Ureter (tissue), 1 donor: ENCODE measurements at regions not wholly inside any gene's neighbourhood (a gene's known extent, or its start where the extent isn't known, plus 50 kb on each side); places are given as distances from the start of the nearest gene placed in this dataset.
"Not testable (repeated sequence)": the region's sequence is repeated elsewhere in the genome, so short reads cannot be mapped to it uniquely, and the experiment has no call there.

Experiments used
- DNase-seq: peaks from one replicate; pipeline ENCODE4 v3.0.0-alpha.2; 2020; ENCODE audit warnings: low spot score
- donor health status: DM: yes; HTN: yes; CAD: no.

GRCh38 chr7:36065563-36066342, 87.3 kb upstream of the EEPD1 start:
- not testable (repeated sequence) for DNase-seq

GRCh38 chr7:36066343-36066664, 86.8 kb upstream of the EEPD1 start:
- DNase-seq: no peak

GRCh38 chr7:36070230-36070629, 82.8 kb upstream of the EEPD1 start:
- DNase-seq: no peak

GRCh38 chr7:36071605-36072004, 81.4 kb upstream of the EEPD1 start:
- no peak for DNase-seq

GRCh38 chr7:36072620-36073019, 80.4 kb upstream of the EEPD1 start:
- DNase-seq: no peak

GRCh38 chr7:36075561-36075960, 77.5 kb upstream of the EEPD1 start:
- no peak for DNase-seq

GRCh38 chr7:36076074-36076473, 77.0 kb upstream of the EEPD1 start:
- DNase-seq: no peak

- no peak for DNase-seq
These were observed 74.2 kb upstream of the EEPD1 start for GRCh38 chr7:36078816-36079360.

- no peak for DNase-seq
These were observed 73.5 kb upstream of the EEPD1 start for GRCh38 chr7:36079446-36080025.

- no peak for DNase-seq
These were observed 72.2 kb upstream of the EEPD1 start for GRCh38 chr7:36080843-36081242.

- DNase-seq: no peak
These were observed 70.8 kb upstream of the EEPD1 start for GRCh38 chr7:36082216-36082615.

- no peak for DNase-seq
These were observed 70.1 kb upstream of the EEPD1 start for GRCh38 chr7:36082910-36083309.

- no peak for DNase-seq
These were observed 69.3 kb upstream of the EEPD1 start for GRCh38 chr7:36083626-36084380.

- DNase-seq: peak; percentile 54
These were observed 68.5 kb upstream of the EEPD1 start for GRCh38 chr7:36084485-36085091.

GRCh38 chr7:36085096-36085495, 68.0 kb upstream of the EEPD1 start:
- DNase-seq: no peak

- no peak for DNase-seq
These were observed 66.5 kb upstream of the EEPD1 start for GRCh38 chr7:36086571-36086970.

GRCh38 chr7:36088553-36088952, 64.5 kb upstream of the EEPD1 start:
- no peak for DNase-seq

- no peak for DNase-seq
These were observed 64.1 kb upstream of the EEPD1 start for GRCh38 chr7:36088966-36089365.

GRCh38 chr7:36090976-36091873, 61.8 kb upstream of the EEPD1 start:
- DNase-seq: no peak

- DNase-seq: no peak
These were observed 61.2 kb upstream of the EEPD1 start for GRCh38 chr7:36091874-36092176.

- no peak for DNase-seq
These were observed 60.8 kb upstream of the EEPD1 start for GRCh38 chr7:36092221-36092771.
